ENCODE measurements at regions not wholly inside any gene's neighbourhood (a gene's known extent, or its start where the extent isn't known, plus 50 kb on each side); places are given as distances from the start of the nearest gene placed in this dataset.

DNA sequence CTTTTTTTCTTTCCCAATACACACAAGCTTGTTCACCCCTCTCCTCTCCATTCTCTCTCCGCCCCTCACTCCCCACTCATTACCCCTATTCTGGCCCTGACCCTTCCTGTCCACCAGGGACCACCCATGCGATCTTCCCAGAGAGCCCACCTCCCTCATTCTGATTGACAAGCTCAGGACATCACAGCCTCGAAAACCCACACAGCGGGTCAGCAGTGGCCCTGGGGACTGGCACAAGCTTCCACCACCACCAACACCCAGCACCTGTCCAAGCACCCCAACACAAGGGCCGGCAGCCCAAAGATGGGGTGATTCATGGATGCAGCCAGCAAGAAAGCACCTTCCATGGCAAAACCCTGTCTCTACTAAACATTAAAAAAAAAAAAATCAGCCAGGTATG is 50.0 kb upstream of the USP6NL start:
- H3K4me3 ChIP-seq (ENCODE audit: low read length), result no peak overlapping the region
- no peak for DNase-seq (ENCODE audit: low read depth)
- TF ChIP-seq, protein P1, sequence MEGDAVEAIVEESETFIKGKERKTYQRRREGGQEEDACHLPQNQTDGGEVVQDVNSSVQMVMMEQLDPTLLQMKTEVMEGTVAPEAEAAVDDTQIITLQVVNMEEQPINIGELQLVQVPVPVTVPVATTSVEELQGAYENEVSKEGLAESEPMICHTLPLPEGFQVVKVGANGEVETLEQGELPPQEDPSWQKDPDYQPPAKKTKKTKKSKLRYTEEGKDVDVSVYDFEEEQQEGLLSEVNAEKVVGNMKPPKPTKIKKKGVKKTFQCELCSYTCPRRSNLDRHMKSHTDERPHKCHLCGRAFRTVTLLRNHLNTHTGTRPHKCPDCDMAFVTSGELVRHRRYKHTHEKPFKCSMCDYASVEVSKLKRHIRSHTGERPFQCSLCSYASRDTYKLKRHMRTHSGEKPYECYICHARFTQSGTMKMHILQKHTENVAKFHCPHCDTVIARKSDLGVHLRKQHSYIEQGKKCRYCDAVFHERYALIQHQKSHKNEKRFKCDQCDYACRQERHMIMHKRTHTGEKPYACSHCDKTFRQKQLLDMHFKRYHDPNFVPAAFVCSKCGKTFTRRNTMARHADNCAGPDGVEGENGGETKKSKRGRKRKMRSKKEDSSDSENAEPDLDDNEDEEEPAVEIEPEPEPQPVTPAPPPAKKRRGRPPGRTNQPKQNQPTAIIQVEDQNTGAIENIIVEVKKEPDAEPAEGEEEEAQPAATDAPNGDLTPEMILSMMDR (conservative IDR thresholded peaks at IDR 0.05; ENCODE audit: low read depth, low read length), result no peak
